Colon (tissue), 2 donors: ENCODE measurements at regions not wholly inside any gene's neighbourhood (a gene's known extent, or its start where the extent isn't known, plus 50 kb on each side); places are given as distances from the start of the nearest gene placed in this dataset.
"Not testable (repeated sequence)": the region's sequence is repeated elsewhere in the genome, so short reads cannot be mapped to it uniquely, and the experiment has no call there.

Experiments used
- FAIRE-seq: peaks from 2 replicates; lab custom pipeline; 2012; peaks lifted over from hg19 to GRCh38; lab: Jason Lieb, UNC
- donor health status: control.
- donor health status: control.

DNA sequence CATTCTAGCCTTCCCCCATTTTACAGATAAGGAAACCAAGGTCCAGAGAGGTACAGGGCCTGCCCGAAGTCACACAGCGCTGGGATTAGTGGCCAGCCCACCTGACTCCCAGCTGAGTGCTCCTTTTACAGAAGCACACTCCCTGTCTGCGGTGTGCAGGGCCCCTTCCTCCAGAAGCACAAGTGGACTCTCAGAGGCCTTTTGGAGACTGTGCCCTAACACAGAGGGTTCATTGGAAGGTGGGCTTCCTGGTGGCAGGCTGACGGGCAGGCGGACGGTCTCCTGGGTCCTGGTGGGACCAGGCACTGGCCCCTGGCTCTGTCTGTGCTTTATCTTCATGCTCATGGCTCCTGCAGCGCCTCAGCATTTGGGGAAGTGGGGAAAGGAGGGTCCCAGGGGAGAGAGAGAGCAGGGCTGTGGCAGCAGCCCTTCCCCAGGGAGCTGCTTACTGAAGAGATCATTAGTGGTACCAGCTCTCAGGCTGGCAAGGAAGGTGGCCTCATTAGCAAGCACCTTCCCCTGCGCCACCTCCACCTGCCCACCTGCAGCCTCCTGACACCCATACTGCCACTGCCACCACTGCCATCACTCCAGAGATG, 83.1 kb upstream of the GOLGA6L4 start:
- not testable (repeated sequence) for FAIRE-seq

DNA sequence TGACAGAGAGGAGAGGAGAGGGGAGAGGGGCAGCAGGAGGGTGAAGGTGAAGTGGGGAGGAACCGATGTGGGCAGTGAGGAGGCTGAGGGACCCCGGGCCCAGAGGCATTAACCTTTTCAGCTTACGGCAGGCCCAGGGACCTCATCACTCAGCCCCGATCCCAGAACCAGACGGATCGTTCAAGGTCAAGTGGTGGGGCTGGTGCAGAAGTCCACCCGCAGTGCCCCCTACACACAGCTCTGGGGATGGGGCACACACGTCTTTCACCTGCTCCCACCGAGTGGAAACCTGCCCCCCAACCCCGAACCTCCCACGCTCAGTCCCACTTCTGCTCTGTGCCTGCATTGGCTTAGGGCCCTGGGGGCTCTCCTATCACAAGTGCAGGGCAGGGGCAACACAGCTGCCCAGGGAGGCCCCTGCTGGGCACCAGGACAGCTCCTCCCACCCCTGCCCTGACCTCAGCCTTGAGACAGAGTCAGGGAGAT, 81.9 kb upstream of the GOLGA6L4 start:
- FAIRE-seq = not testable (repeated sequence)

DNA sequence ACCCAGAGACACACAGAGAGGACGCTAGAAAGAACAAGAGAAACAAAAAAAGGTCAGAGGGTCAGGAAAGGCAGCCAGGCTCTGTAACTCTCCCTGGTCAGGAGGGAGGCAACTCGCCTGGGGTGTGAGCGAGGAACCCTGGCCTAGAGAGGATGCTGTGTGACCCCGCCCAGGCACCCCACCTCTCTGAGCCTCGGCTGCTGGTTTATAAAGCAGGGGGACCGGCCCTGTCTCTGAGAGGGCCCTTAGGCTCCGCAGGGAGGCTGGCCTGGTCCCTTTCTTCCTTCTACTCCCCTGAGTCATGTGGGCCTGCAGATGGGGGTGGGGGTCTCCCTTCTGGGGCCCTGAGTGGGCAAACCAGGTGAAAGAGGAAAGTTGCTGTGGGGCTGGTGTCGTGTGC, 81.3 kb upstream of the GOLGA6L4 start:
- FAIRE-seq = not testable (repeated sequence)

DNA sequence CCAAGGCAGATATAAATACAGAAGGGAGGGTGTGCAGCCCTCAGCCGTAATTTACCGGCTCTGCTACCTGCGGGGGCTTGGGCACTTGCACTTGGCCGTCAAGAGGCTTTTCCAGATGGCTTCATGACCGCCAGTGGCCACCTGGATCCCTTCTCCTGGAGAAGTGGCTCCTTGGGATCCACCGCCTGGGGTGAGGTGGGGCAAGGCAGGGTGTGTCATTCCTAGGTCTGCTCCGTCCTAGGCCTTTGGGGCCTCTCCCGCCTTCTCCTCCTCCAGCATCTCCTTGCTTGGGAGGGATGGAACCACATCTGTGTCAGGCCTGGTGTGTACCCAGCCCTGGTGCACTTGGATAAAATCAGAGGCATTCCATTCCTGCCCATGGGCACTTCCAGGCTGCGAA, 80.8 kb upstream of the GOLGA6L4 start:
- FAIRE-seq = not testable (repeated sequence)

DNA sequence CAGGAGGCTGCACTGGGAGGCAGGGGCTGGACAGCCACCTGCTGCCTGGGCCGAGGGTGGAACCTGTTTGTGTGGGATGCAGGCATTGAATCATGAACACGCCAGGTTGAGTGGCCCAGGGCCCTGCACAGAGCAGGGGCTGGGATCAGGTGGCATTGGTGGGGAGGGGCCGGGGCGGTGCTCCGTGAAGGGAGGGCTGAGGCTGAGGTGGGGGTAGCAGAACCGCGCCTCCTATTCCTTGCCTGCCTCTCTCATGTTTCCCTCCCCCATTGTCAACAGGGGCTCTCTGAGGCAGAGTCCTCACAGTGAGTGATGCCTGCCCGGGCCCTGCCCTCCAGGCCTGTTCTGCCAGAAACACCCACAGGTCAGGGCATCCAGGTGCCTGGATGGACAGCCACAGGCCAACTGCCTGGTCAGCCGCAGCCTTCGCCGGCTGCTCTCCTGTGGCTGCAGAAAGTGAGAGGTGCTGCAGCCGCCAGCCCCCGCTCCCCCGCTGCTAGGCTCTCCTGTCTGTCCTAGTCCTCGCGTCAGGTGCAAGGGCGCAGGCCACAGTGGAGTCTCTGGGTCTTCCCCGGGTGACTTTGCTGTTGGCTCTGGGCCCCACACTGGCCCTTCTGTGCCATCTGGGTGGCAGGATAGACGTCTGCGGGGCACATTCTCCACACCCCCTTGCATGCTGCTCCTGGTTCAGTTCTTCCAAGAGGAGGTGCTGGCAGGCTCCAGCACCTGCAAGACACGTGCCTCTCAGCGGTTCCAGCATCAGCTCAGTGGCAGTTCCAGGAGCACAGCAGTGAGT, 79.6 kb upstream of the GOLGA6L4 start:
- not testable (repeated sequence) for FAIRE-seq

DNA sequence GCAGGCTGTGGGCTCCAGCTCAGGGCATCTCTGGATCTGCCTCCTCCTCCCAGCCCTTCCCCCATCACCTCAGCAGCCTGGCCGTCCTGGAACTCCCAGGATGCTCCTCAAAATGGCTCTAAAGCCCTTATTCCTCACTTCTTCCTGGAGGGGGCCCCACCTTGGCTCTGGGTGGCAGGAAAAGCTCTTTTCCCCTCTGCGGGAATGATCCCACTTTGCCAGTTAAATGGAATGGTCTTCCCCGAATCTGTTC, 79.1 kb upstream of the GOLGA6L4 start:
- FAIRE-seq = not testable (repeated sequence)

DNA sequence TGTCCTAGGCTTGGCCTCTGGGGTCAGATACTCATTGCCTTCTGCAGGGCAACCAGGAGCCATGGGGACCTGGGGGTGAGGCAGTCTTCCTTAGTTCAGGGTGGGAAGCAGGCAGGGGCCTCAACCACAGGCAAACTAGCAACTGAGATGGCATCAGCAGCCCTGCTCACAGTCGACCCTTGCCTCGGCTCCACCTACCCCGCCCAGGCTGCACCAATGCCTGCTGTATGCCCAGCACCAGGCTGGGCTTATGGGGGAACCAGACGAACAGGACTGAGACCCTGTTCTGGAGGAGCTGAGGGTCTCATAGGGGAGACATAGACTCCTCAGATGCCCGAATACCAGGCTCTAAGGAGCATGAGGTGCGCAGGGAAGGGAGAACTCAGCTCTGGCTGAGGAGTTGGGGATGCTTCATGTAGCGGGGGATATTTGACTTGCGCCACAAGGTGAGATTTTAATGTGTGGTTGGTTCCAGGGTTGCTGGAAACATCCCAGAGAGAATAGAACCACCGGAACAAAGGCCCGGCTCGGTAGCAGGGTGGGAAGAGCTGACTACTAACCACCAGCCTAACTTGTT, 78.4 kb upstream of the GOLGA6L4 start:
- FAIRE-seq = not testable (repeated sequence)

DNA sequence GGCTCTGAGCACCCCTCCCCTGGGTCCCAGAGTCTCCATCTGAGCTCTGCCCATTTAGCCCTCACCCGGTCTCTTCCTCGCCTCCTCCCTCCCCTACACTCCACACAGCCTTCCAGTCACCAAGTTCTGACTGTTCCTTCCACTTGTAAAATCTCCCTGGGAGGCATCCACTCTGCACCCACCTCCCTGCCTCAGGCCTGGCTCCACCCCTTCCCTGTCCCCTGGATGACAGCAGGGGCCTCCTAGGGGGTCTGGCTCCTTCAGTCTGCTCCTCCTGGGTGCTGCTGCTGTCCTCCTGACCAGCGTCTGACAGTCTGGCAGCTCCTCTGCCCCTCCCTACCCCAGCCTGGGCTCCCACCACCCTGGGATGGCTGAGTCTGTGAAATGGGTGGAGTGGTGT, 77.7 kb upstream of the GOLGA6L4 start:
- not testable (repeated sequence) for FAIRE-seq

DNA sequence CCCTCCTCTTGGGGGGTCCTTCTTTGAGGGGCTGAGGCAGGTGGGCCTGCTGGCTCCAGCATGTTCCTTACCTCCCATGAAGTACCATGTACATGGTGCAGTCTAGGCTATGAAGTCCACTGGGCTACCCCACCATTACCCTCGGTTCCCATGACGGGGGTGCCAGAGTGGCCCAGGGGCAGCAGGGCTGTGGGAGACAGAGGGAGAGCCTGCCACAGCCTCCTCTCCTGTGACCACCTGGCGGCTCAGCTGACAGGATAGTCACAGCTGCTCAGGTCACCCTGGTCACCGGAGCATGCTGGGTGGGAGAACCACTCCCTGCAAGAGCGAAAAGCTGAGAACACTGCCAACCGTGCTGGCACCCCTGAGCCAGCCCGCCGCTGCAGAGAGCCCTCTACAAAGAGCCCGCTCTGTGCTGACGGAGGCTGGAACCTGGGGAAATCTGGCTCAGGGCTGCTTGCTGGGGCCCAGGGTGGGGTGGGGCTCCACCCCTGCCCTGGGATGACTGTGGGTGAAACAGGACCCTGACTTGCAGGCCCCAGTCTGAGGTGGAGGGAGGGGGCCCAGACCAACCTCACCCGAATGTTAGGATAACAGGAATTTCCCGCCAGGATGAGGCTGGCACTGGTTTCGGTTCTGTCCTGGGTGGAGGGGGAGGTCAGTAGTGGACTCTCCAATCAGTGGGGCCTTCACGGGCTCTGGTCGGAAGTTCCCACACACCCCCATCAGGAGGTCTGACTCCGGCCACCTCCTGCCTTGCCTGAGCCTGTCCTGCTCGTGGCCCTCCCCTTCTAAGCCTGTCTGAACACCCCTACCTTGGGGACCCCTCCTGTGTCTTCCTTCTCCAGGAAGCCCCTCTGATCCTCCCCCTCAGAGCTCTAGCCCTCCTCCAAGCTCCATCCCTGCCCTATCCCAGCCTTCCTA, 76.0 kb upstream of the GOLGA6L4 start:
- not testable (repeated sequence) for FAIRE-seq

DNA sequence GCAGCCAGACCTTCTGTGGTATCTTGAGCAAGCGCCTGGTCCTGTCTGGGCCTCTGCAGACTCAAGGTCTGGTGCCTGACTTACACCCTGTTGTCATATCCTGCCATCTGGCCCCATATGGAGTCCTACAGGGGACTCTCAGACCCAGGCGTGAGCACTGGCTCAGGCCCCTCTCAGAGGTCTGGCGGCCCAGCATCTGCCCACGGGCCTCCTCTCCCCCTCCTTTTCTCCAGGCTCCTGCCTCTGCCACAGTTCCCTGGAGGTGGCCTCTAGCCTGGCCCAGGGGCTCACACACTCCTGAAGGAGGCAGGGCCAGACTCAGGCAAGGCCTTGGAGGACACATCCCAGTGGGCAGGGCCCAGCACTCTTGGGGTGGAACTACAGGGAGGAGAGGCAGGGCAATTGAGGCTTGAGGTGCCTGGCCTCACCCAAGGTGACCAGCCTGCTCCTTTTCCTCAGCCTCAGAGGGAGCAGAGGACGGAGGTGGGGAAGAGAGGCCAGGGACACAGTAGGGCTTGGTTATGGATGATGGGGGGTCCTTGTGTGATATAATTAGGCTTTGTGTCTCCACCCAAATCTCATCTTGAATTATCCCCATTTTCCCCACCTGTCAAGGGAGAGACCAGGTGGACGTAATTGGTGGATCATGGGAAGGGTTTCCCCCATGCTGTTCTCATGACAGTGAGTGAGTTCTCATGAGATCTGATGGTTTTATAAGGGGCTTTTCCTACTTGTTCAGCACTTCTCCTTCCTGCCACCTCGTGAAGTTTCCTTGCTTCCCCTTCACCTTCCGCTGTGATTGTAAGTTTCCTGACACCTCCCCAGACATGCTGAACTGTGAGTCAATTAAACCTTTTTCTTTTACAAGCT, 70.9 kb upstream of the GOLGA6L4 start:
- FAIRE-seq = not testable (repeated sequence)

DNA sequence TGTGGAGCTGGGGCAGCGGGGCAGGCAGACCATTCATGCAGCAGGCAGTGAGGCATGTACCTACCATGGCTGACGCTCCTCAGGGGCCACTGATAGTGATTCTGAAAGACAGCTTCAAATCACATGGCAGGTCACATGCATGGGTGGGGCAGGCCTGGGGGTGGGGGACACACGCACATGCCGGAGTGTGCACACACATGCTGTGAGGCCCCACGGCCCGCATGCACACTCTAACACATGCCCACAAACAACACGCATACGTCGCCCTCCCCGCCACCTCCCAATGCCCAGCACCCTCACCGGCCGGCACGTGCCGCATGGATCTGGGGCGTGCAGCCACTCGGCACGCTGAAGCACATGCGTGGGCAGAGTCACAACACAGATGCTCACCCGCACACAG, 65.5 kb upstream of the GOLGA6L4 start:
- FAIRE-seq = not testable (repeated sequence)

DNA sequence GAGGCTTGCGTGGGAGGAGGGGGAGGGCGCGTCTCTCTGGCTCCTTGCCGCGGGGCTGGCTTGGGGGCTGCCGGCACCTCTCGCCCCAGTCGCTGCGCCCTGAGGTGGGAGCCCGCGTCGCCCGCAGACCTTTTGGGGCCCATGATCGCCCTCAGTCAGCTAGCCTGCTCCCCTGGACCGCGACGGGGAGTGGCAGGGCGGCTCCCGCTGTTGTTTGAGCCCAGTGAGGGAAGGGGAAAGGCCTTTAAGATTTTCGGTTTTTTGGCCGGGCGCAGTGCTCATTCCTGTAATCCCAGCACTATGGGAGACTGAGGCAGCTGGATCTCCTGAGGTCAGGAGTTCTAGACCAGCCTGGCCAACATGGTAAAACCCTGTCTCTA, 62.4 kb upstream of the GOLGA6L4 start:
- FAIRE-seq = not testable (repeated sequence)
